ENCODE measurements at regions not wholly inside any gene's neighbourhood (a gene's known extent, or its start where the extent isn't known, plus 50 kb on each side); places are given as distances from the start of the nearest gene placed in this dataset.

- no peak for TF ChIP-seq CTCF (conservative IDR thresholded peaks at IDR 0.05; ENCODE audit: low read depth, low read length)
- TF ChIP-seq EZH2 (IDR thresholded peaks at IDR 0.05; ENCODE audit: borderline replicate concordance, low read depth, low read length, poor library complexity, severe bottlenecking): no peak
Measured at GRCh38 chr4:79848329-79848728, 224.7 kb downstream of the ANTXR2 start.

Data from A673 (cell line).